Right cardiac atrium (tissue), 5 donors: ENCODE measurements at regions not wholly inside any gene's neighbourhood (a gene's known extent, or its start where the extent isn't known, plus 50 kb on each side); places are given as distances from the start of the nearest gene placed in this dataset.

Source experiments
- ATAC-seq, 2 donors: fragments of 200-7000 bp; cut with Tn5 transposase; one replicate each; pipeline versions ENCODE4 v1.8.0 to v1.9.1; 2020; ENCODE audit warnings: moderate library complexity in 2 of 2, mild to moderate bottlenecking in 1 of 2
- DNase-seq, 3 donors: peaks; one replicate each; pipeline ENCODE4 v3.0.0-alpha.2; 2020
- H3K27ac ChIP-seq: one replicate; pipeline ENCODE4 v1.5.1; 2013; ENCODE audit warnings: mild to moderate bottlenecking, low read length, control low read depth, moderate library complexity
- H3K27me3 ChIP-seq: one replicate; pipeline ENCODE4 v1.6.1; 2013; ENCODE audit not compliant: control insufficient read depth, insufficient read depth
- H3K4me1 ChIP-seq: one replicate; pipeline ENCODE4 v1.6.1; 2013; ENCODE audit warnings: low read length; ENCODE audit not compliant: control insufficient read depth, insufficient read depth
- H3K4me3 ChIP-seq: one replicate; pipeline ENCODE4 v1.5.1; 2013; ENCODE audit warnings: low read length, control low read depth
- H3K9me3 ChIP-seq: one replicate; pipeline ENCODE4 v1.6.1; 2013; ENCODE audit warnings: low read length; ENCODE audit not compliant: control insufficient read depth
- WGBS: extraction: QIAGEN DNeasy Blood & Tissue Kit; methylation state at CpG from one replicate; pipeline ENCODE4 v1.1.7; 2013; 5-methylcytosine and 5-hydroxymethylcytosine counted together
- intact Hi-C, 4 donors: fragments of 100-400 bp; cut with DNase I; formaldehyde crosslinking; loops; one replicate each; pipeline versions ENCODE4 v1.11.0 to v1.14.0; 2022 to 2023
- donor health status: healthy with polysubstance abuse.
- donor health status: DM: no; HTN: yes; CAD: no.
- donor health status: DM: no; HTN: no; CAD: no.
- donor health status: DM: no; HTN: yes; CAD: no; lungs with severe emphysema.
- donor health status: DM: yes; HTN: yes; CAD: no.

DNA sequence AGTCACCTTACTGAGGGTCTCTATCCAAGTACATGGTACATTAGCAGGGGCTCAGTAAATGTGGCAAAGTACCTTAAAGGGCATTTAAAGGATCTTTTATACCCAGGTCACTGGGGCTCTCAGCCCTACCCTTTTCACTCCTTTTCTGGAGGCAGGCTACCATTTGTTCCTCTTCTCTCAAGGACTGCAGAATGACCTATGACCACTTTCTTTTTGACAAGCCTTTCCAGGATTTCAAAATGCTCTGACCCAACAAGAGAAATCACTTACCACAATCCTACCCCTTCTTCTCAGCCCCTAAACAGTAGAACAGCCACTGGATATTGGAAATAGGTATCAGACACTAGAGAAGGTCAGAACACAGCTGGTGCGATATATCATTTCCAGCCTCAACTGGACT lies 221.8 kb upstream of the TPRG1 start:
- DNase-seq (no peak), ATAC-seq (no peak)
- Histone ChIP-seq H3K27ac (peak overlapping the region; percentile 70), H3K9me3 (no peaks in the 10 kb centered on the region), H3K4me1 (peaks cover 25% of the 10 kb centered on the region), H3K4me3 (no peak overlapping the region), H3K27me3 (no peaks in the 10 kb centered on the region)
- WGBS = 97% methylated on average over 1 of the region's 1 CpG
- intact Hi-C loops = loop anchor here (5.0 to 10.0 kb wide), 6 partner anchors 168 to 1208 kb away; no protein-coding TSS in a partner anchor

DNA sequence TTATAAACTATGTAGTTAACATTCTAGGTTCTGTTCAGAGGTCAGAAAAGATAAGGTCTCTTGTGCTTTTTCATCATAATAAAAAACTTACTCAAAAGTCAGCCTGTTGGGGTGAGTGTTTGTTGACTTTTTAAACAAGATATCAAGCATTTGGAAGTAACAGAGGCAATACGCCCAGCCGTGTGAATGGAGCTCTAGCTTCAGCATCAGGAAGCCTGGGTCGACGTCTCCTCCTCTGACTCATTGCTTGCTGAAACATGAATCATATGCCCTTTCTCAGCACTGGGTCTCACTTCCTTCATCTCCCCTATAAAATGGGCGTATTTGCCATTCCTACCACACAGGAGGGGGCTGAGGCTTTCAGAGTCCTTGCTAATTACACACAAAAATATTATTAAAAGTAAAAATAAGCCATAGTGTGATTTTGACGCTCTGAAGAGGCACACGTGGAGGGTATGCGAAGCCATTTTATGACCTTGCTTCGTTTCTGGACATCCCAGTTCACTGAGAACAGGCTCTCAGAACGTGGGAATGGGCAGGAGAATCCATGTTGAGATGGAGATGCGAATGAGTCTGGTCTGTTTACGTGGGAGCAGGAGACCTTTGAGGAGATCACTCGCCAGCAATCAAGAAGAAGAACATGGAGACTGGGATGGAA lies 220.8 kb upstream of the TPRG1 start:
- H3K27me3 ChIP-seq = no peaks in the 10 kb centered on the region
- H3K4me3 ChIP-seq = no peak overlapping the region
- H3K27ac ChIP-seq = peak overlapping the region; percentile 84
- ATAC-seq = peak; percentile 62 to 79
- intact Hi-C loops = loop anchor here (5.0 to 10.0 kb wide), 5 partner anchors 169 to 1209 kb away; no protein-coding TSS in a partner anchor
- WGBS = 66% methylated on average over 13 of the region's 13 CpGs
- peaks cover 25% of the 10 kb centered on the region for H3K4me1 ChIP-seq
- DNase-seq = peak; percentile 84 to 92 (median 85)
- no peaks in the 10 kb centered on the region for H3K9me3 ChIP-seq

DNA sequence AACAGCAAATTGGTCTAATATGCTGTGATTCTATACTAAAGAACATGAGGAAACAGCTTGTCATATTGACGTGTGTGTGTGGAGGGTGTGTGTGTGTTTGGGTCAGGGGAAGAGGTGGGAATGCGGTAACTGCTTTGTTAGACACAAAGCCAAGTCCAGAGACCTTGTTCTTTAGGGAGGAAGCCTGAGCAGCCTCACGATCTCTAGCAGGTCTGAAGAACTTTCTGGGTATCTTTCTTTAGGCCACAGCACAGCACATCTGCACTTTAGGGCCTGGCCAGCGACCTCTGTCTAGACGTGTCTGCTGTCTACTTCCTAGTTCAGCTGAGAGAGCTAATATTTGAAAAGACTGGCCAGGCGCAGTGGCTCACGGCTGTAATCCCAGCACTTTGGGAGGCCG lies 220.0 kb upstream of the TPRG1 start:
- peak overlapping the region; percentile 84 for H3K27ac ChIP-seq
- H3K27me3 ChIP-seq = no peaks in the 10 kb centered on the region
- DNase-seq (no peak), ATAC-seq (no peak)
- H3K9me3 ChIP-seq = no peaks in the 10 kb centered on the region
- no peak overlapping the region for H3K4me3 ChIP-seq
- 91% methylated on average over 8 of the region's 8 CpGs for WGBS
- intact Hi-C loops = loop anchor here (5.0 to 10.0 kb wide), 5 partner anchors 169 to 1209 kb away; no protein-coding TSS in a partner anchor
- peaks cover 22% of the 10 kb centered on the region for H3K4me1 ChIP-seq

DNA sequence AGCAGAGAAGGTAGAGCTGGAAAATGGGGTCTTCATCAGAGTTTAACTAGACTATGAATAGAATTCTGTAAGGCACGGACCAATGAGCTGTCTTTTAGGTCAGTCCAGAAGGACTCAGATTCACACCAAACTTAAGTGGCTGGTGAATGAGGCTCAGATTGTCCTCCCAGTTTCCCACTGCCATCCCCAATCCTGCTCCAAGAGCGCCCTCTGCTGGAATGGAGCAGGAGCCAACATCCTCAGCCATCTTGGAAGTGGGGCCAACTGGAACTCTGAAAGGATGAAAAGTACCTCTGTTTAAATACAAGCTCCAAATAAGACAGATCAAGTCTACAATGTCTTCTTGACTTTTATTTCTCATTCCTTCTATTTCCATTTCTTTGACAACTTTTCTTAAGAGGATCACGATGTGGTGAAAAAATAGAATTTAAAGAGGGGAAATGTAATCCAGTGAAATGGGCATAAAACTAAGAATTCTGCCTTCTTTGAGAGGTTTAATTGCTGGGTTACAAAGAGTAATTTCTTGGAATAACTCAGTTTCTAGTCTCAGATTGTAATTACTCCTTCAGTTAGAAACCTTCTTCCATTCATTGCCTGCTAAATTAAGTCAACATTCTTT lies 217.1 kb upstream of the TPRG1 start:
- no peak overlapping the region for H3K4me3 ChIP-seq
- WGBS = 11% methylated on average over 3 of the region's 3 CpGs
- no peaks in the 10 kb centered on the region for H3K9me3 ChIP-seq
- H3K27me3 ChIP-seq = no peaks in the 10 kb centered on the region
- H3K4me1 ChIP-seq = peaks cover 11% of the 10 kb centered on the region
- ATAC-seq = peak; percentile 75 to 81
- H3K27ac ChIP-seq = no peak overlapping the region
- intact Hi-C loops = loop anchor here (2.0 to 10.0 kb wide), 6 partner anchors 172 to 1216 kb away; no protein-coding TSS in a partner anchor
- peak; percentile 83 to 91 (median 90) for DNase-seq

DNA sequence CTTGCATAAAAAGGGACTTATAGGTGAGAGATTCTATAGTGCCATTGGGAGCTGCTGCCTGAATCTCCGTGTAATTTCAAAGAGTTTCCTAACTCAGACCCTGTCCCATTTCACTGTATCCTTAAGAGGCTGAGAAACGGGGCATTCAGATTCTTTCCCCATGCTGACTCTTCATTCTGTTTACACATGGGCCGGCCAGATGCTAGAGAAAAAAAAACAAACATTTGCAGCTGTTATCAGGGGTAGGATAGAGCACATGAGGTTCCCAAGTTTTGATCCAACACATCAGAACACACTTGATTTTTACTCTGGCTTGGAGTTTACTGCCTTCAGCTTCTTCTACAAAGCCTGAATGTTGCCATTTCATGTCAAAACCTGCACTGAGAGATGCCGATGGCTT lies 215.9 kb upstream of the TPRG1 start:
- no peaks in the 10 kb centered on the region for H3K27me3 ChIP-seq
- peaks cover 6% of the 10 kb centered on the region for H3K4me1 ChIP-seq
- no peaks in the 10 kb centered on the region for H3K9me3 ChIP-seq
- no peak for DNase-seq
- no peak overlapping the region for H3K4me3 ChIP-seq
- 55% methylated on average over 4 of the region's 4 CpGs for WGBS
- peak; percentile 16 to 73 for ATAC-seq
- peak overlapping the region; percentile 67 for H3K27ac ChIP-seq
- intact Hi-C loops = loop anchor here in 3 of 4 donors (2.0 to 10.0 kb wide), 4 partner anchors 189 to 1217 kb away; no protein-coding TSS in a partner anchor

DNA sequence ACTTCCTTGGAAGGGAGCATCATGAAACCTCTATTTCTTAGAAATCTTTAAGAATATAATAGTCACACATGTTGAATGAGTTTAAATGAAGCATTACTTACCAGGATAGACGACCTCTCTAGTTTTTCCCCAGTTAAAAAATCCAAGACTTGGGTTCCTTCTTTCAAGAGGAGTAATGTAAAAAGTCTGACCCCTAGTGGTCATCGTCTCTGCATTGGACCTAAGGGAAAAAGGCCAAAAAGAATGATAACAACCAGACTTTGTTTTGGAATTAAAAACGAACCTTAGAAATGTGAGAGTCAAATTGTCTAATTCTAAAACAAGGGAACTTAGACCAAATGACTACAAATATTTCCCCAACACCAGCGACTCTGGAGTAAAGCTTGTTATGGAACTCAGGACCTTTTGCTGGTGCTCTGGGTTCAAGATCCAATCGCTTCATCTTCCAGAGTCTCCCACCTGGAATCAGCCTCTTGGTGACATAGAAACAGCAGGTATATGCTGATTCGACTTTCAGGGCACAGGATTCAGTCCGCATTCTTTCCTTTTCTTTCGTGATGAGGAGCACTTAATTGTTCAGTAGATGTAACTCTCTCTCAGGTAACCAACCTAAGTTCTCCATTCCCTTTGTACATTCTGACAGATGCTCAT lies 214.8 kb upstream of the TPRG1 start:
- peak; percentile 22 to 40 for ATAC-seq
- no peak for DNase-seq
- Histone ChIP-seq H3K4me1 (no peaks in the 10 kb centered on the region), H3K9me3 (no peaks in the 10 kb centered on the region), H3K27me3 (no peaks in the 10 kb centered on the region), H3K4me3 (no peak overlapping the region), H3K27ac (no peak overlapping the region)
- WGBS = 38% methylated on average over 8 of the region's 8 CpGs
- intact Hi-C loops = loop anchor here in 3 of 4 donors (2.0 to 10.0 kb wide), 3 partner anchors 188 to 1216 kb away; no protein-coding TSS in a partner anchor

DNA sequence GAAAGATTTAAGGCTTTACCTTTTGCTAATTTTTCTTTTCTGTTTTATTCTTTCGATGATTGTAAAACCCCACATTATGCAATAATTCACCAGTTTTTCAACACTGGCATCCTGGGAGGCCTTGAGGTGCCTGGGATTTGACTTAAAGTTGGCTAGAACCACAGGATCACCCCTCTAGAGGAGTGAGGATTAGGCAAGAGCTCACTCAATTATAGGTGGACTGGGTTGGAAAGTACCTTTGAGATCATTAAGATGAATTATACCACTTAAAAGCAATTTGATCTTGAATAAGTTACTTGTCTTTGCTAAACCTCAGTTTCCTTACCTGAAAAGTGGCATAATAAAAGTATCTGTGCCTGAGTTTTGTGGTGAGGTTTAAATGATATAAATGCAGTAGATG lies 212.8 kb upstream of the TPRG1 start:
- Histone ChIP-seq H3K4me1 (no peaks in the 10 kb centered on the region), H3K27ac (no peak overlapping the region), H3K4me3 (no peak overlapping the region), H3K27me3 (no peaks in the 10 kb centered on the region), H3K9me3 (no peaks in the 10 kb centered on the region)
- 88% methylated on average over 1 of the region's 1 CpG for WGBS
- no peak for ATAC-seq
- intact Hi-C loops = loop anchor here in 2 of 4 donors (10.0 kb wide), 2 partner anchors 186 to 1004 kb away; no protein-coding TSS in a partner anchor
- DNase-seq = no peak

DNA sequence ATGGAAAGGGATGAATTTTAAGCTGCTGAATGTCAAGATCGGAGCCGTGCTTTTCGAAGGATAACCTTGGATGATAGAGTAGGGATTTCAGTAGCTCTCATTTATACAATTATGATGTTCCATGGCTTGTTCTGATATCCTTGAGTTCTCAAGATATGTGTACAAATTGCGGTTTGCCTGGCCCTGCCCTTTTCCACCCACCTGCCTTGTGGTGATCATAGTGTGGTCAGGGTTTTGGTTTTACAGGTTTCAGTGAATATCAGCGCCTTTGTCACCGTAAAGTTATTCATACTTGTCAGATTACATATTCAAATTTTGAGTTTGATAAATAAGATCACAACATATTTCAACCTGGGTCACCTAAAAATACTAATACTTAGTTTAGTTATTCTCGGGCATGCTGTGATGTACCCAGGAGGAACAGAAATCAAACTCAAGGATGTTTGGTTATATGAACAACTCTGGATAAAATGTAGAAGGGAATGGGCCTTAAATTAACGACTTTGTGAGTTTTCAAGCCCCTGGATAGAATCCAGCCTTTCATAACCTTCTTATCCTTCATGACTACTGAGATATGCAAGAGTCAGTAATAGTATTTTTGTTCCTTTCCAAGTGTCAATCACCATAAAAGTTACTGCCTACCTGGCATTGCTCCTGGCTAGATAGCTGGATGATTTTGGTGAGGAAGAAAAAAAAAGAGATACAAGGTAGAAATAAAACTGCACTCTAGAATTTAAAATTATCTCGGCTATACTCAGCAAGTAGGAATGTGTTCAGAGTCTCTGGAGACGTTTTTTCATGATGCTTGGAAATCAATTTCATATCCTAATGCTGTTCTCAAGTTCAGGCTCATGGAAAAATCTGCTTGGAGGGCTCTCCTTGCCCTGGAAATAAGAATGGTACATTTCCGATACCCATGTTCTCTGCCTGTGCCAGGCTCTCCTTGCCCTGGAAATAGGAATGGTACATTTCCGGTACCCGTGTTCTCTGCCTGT lies 209.2 kb upstream of the TPRG1 start:
- intact Hi-C loops = no loop called here
- DNase-seq (no peak), ATAC-seq (peak in 1 of 2 donors; percentile 33)
- no peak overlapping the region for H3K27ac ChIP-seq
- H3K9me3 ChIP-seq = no peaks in the 10 kb centered on the region
- WGBS = 75% methylated on average over 13 of the region's 13 CpGs
- no peaks in the 10 kb centered on the region for H3K4me1 ChIP-seq
- H3K27me3 ChIP-seq = no peaks in the 10 kb centered on the region
- H3K4me3 ChIP-seq = no peak overlapping the region

DNA sequence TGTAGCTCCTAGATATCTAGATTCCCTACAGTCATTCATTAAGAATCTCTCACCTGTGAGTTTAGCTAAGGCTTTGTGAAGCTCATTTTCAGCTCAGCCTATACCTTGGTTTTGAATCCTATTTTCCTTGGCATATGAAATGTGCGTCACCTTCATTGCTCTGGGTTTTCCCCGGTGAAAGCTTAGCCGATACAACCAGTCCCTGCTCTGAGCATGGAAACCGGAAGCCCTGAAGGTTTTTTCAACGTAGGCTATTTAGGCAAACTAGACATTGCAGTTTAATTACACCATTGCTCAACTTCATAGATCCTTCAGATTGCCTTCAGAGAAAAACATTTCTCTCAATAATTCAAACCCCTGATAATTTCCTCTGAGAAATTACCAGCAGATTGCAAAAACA lies 206.8 kb upstream of the TPRG1 start:
- intact Hi-C loops = no loop called here
- Histone ChIP-seq H3K4me1 (no peaks in the 10 kb centered on the region), H3K27me3 (no peaks in the 10 kb centered on the region), H3K27ac (no peak overlapping the region), H3K4me3 (no peak overlapping the region), H3K9me3 (no peaks in the 10 kb centered on the region)
- WGBS = 96% methylated on average over 5 of the region's 5 CpGs
- ATAC-seq (no peak), DNase-seq (no peak)

DNA sequence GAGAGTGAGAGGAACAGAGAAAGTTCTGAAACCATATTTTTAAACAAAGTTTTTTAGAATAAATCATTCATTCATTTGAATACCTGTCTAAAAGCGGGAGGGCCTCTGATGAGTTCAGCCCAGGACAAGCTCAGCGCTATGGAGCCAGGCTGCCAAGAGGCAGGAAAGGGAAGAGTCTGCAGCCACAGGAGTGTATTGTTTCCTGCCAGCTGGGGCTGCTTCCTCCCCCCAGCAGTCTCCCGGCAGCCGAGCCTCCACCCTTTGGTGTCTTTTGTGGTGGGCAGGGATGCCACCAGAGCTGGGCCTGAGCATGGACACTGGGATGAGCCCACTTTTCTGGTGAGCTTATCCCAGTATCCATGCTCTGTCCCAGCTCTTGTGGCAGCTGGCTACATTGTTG lies 199.5 kb upstream of the TPRG1 start:
- 72% methylated on average over 4 of the region's 4 CpGs for WGBS
- intact Hi-C loops = loop anchor here in 2 of 4 donors (10.0 kb wide), 2 partner anchors 162 to 172 kb away; no protein-coding TSS in a partner anchor
- Histone ChIP-seq H3K27me3 (no peaks in the 10 kb centered on the region), H3K4me3 (no peak overlapping the region), H3K9me3 (no peaks in the 10 kb centered on the region), H3K27ac (no peak overlapping the region), H3K4me1 (no peaks in the 10 kb centered on the region)
- peak in 2 of 3 donors; percentile 33 to 50 for DNase-seq
- ATAC-seq = peak; percentile 35 to 43
